ENCODE measurements at regions not wholly inside any gene's neighbourhood (a gene's known extent, or its start where the extent isn't known, plus 50 kb on each side); places are given as distances from the start of the nearest gene placed in this dataset.

DNA sequence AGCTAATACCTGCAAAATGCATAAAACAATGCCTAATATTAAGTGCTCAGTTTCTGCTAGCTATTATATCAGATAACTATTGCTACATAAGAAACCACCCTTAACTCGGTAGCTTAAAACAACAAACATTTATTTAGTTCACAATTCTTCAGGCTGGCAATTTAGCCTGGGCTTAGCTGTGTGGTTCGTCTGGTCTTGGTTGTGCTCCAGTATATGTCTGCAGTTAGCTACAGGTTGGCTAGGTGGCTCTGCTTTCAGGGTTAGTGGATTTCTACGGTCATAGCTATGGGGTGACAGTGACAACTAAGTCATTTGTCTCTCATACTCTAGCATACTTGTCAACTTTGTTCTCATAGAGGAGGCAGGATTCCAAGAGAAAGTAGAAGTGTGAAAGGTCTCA is 61.8 kb upstream of the NRP1 start:
- TF ChIP-seq POLR2A (IDR thresholded peaks at IDR 0.05; ENCODE audit: low read depth, low read length), result no peak
- TF ChIP-seq POLR2AphosphoS5 (IDR thresholded peaks at IDR 0.05; ENCODE audit: low read depth, low read length), result no peak
